ENCODE measurements at regions not wholly inside any gene's neighbourhood (a gene's known extent, or its start where the extent isn't known, plus 50 kb on each side); places are given as distances from the start of the nearest gene placed in this dataset.
A peak's percentile ranks its signal among the peaks of the same experiment; 100 is the strongest.

DNA sequence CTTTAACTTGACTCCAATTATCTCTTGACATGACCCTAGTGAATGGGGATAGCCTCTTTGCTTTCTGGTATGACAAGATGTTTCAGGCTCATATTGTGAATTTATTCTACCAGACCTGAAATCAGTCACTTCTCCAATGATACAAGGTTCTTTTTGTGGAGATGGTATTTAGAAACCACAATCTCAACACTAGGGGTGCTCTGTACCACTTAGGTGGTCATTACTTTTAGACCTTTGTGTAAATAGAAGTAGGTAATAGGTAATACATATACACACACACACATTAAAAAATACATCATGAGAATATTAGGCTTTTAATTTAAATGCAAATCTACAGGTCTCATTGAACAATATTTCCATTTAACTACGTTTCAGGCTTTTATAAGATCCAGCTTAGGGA is 199.0 kb upstream of the RHOBTB1 start:
- DNase-seq: no peak

DNA sequence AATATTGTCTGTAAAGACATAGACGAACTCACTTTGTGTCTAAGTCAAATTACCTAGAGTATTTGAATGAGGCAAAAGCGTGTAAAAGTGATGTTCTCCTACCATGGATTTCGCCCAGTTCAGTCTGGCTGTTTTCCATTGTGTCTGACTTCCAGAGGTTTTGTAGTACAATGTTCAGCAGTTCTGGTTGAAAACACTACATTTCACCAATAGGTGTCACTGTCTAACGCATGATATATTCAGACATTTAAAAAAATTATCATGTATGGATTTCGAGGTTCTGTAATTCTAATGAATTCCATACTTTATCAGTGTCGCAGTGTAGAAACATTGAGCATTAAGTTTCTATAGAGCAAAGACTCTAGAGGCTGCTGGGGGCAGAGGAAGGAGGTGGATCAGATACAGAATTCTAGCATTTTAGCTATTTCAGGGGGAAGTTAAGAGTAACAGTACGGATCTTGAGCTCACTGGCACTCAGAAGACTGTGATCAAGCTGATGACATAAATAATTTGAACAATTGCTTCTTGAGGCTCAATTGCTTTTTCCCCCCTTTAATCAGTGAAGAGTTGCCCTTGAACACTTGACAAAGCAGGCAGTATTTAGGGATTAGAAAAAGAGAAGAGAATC is 196.9 kb upstream of the RHOBTB1 start:
- DNase-seq: peak; percentile 79 to 93 (median 88)

DNA sequence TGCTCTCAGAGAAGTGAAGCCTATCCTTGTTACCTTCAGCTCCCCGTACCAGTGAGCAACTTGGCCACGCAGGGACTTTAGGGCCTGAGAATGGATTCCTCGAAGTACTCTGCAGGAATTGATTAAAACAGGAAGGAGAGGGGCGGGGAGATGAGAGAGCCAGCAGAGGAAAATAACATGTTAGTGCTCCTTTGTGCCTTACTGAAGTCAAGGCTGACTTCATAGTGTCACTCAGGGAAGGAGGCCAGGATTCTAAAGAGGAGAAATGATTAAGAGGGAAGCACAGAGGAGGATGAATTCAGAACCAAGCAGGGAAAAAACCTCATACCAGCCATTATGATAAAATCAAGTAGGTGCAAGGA is 195.6 kb upstream of the RHOBTB1 start:
- no peak for DNase-seq

DNA sequence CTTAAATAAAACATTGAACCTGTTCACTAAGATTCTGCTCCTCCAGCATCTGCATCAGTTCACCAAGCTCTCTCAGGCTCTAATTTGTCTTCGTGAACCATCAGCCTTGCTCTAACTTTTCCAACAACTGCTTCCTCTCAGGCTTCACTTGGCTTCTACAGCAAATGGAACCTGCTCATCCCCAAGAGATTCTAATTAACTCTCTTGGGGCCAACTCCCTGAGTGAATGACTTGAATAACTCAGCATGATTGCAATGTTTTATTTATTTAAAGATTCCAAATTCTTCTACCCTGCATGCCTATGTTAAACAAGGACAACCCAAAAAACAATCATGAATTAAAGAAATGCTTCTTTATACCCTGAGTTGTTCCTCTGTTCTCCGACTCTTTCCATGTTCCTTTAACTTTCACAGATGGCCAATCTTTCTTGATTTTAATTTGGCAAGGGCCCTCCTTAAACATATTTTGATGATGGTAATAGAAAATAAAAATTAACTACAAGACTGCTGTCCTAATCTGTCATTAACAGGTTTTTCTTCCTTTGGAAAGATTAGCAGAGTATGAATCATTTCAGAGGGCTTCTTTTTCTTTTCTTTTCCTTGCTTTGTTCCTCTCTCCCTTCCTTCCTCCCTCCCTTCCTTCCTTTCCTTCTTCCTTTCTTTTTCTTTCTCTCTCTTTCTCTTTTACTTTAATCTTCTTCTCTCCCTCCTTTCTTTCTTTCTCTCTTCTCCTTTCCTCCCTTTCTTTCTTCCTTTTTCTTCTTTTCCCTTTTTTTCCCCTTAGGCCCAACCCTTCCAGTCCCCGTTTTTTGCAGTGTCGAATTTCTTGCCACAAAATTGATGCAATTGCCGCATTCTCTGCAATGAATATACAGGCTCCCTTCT is 195.0 kb upstream of the RHOBTB1 start:
- DNase-seq: no peak

DNA sequence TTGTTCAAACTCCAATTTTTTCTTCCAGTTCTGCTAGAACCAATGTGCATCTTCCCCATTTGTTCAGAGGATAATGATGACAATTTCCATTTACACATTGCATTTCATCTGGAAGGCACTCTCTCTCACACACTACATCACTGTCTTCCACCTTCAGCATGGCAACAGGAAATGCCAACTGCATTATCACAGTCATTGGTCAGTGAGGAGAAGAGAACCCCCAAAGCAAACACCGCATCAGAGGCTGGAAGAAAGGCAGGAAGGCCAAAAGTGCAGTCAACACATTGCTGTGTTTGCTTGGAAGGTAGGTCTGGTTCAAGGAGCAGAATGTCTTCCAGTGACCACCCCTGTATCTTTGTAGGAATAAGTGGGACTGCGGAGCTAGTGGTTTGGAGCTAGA is 192.2 kb upstream of the RHOBTB1 start:
- no peak for DNase-seq

DNA sequence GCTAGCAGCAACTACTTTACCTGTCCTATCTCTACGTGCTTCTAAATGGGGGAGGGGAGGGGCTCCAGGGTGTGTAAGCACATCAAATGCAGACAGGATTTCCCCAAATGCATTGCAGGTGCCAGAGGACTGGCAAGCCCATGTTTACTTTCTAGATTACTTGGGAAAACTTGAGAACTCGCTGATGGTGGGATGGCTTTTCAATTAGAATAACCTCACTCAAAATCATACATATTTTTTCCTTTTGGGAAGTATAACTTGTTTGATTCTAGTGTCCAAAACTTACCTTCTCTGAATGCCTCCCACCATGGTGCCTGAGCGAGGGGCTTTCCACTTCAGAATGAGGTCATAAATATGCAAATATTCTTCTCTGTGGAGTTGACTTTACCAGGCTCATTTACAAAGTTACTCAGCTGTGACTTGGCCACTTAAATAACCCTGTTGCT is 191.3 kb upstream of the RHOBTB1 start:
- no peak for DNase-seq

DNA sequence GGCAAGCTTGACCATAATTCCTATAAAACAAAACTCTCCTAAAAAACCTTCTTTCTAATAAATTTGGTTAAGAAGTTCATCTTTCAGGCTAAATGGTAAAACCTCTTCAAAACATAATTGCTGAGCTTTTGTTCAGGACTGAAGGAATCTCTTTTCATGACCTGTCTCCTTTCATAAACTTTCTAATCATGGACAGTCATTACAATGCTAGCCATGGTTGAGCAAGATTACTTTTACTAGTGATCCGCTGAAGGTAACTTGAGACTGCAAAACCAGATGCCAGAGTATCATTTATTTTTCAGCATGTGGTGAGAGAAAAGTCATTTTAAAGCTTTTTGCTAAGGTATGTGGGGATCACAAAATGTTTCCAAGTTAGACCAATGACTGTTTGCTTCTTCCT is 186.4 kb upstream of the RHOBTB1 start:
- no peak for DNase-seq

DNA sequence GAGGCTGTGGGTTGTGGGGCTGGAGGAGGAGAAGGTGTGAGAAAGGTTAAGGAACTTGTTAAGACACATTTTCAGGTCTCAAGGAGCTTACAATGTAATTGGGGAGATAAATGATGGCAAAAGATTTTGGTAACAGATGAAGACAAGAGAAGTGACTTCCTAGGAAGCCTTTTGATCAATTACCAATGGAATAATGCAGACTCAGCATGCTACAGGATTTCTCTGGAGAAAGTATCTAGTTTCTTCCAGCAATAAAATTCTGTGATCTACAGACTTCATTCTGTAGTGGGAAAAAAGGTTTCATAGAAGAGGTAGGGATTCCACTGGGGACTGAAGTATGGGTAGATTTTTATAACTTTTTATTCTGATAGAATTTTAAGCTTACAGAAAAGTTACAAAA is 184.2 kb upstream of the RHOBTB1 start:
- no peak for DNase-seq

DNA sequence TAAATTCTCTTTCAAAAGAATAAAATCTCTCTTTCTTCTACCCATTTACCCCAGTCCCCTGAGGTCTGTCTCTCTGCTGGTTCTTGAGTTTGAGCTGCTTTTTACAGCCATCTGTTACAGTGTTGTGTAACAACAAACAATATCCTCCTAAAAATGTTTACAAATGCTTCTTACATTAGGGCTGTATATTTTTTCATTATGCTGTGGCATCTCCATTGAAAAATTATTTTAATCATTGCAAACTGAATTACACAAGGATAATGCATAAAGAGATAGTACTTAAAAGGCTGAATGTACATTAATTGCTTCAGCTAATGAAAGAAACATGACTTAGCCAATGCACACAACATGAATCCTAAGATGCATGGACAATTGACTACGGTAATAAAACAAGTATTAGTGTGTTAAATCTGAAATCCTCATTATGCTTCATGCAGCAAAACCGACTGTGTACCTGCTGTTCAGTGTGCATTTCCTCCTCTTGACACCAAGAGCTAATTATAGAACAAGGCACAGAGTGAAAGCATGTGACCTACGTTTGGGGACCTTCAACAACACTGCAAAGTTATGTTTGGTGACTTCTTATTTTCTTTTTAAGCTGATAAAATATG is 181.7 kb upstream of the RHOBTB1 start:
- DNase-seq: no peak

DNA sequence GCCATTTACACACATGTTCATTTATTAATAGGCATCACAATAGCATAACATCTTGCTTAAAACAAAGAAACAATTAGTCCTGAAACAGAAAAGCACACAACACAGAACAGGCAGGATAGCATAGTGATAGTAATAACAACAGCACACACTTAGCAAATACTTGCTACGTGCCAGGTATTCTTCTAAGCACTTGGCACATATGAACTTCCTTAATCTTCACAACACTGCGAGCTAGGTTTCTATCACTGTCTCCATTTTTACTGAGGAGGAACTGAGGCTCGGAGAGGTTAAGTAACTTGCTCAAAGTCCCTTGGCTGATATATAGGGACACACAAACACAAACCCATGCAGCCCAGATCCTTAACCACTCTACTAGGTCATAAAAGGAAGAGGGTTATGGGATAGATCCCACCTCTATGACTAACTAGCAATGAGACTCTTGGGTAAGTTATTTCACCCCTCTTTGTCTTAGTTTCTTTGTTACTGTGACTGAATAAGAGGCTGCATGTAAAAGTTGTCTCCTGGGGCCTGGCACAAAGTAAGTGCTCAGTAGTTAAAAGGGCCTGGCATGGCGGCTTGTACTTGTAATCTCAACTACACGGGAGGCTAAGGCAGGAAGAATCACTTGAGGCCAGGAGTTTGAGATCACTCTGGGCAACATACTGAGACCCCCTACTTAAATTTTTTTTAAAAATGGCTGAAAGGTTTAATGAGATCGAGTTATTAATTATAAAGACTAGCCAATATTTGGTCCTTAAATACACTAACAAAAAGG is 181.0 kb upstream of the RHOBTB1 start:
- no peak for DNase-seq

DNA sequence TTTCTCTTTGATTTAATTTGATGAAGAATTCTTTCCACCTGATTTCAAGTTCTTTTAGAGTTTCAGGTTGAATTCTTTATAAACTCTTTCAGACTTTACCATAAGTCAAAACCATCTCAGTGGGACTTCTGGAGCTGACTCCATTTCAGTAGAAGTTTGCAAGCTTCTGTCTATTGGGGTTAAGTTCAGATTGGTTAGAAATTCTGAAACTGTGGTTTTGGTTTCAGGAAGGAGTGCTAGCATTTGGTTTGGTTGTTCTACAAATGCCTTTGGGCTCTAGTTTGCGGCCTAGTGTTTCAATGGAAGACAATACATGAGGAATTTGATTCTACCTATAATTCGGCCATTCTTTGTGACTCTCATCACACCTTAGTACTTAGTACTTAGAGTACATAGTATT is 176.8 kb upstream of the RHOBTB1 start:
- no peak for DNase-seq

DNA sequence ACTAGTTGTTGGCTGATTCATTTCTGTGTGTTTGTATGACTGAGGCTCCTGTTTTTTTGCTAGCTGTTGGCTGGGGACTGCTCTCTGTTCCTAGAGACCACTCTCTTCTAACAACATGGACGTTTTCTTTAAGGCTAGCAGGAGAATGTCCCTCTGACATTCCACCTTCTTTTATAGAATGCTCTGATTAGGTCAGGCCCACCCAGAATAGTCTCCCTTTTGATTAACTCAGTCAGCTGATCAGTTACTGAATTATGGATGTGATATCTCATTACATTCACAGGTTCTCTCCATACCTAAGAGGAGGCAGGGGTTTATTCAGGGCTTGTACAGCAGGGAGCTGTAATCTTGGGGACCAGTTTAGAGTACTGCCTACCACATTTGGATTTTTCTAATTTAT is 175.6 kb upstream of the RHOBTB1 start:
- no peak for DNase-seq

DNA sequence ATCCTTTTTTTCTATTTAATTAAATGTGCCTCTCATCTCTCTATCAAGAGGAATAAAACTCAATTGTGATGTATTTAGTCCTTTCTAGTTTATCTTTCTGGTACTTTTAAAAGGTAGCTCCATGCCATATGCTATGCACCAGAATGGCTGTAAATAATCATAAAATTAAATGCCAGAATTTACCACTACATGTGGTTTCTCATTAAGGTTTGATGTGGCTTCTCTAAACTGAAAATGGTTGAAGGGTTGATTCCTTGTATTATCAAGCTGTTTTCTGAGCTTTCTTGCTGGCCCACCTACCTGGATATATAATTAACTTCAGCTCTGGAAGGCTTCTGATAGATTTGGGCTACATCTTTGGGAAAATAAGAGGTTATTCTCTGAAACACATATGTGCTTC is 171.9 kb upstream of the RHOBTB1 start:
- DNase-seq: no peak

DNA sequence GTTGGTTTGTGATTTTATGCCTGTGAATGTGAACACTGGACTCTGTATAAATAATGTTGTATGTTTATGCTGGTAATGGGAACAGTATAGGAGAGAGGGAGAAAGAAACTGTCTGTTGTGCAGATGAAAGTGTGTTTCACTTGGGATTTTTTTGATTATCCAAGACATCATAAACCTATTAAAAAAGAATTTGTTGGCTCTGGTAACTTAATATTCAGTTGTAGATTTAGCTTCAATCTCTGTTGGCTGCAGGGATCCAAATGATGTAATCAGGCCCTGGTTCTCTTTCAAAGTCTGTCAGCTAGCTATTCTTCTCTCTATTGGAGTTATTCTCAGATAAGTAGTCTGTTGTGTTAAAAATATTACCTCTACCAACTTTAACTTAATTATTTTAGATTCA is 168.8 kb upstream of the RHOBTB1 start:
- DNase-seq: peak in 2 of 3 donors; percentile 51 to 72

DNA sequence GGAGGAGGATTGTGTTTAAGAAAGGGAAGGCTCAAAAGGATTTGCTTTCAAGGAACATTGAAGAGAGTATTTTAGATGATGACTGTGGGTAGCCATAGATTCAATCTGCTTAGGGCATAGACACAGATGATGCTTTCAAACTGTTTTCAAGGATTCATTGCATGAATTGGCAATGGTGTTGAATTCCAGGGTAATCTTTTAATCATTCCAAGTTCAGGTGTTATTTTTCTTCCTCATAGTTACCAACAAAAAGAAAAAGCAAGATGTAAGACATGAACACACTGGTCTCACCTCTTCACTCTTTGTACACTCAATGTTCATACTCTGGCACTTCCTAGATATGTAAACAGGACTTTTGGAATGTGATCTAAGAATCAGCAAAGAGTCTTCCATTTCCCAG is 167.0 kb upstream of the RHOBTB1 start:
- no peak for DNase-seq

DNA sequence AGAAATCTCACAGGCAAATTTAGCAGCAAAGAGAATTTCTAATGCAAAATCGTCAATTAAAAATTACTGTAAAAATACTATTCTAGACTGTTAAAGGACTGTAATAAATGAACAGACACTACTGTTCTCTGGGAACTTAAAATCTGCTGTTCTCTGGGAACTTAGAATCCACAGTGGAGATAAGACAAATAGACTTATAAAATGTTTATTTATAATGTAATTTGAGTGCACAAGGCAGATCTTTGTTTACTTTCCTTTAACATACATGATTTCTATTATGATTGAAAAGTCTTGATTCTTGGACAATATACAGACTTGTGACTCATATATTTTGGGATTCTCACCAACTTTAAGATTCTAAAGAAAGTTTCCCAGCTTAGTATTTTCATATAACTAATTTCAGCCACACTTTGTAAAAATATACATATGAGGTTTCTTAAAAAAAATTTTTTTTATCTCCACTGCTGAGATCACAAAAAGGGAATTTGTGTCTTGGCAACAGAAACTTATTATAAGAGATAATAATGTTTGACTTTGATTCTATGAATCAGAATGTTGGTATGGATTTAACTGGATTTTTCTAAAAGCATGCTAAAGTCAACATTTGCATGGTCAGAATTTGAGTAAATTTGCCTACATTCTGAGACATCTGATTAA is 166.3 kb upstream of the RHOBTB1 start:
- peak in 1 of 3 donors; percentile 41 for DNase-seq

DNA sequence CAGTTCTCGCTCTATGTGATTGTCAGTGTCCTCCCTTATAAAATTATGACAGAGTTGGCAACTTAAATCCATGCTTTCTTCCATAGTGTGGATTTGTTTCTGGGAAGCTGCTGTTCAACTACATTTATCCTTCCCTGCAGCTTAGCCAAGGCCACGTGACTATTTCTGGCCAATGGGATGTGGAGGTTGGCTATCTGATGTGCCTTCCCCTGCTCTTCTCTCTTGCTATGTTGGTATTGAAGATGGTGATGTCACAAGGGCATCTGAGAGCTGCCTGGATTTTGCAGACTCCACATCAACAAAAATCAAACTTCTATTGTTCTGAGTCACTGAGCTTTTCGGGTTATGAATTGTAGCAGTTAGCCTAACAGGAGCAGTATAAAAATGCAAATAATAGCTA is 164.9 kb upstream of the RHOBTB1 start:
- no peak for DNase-seq

DNA sequence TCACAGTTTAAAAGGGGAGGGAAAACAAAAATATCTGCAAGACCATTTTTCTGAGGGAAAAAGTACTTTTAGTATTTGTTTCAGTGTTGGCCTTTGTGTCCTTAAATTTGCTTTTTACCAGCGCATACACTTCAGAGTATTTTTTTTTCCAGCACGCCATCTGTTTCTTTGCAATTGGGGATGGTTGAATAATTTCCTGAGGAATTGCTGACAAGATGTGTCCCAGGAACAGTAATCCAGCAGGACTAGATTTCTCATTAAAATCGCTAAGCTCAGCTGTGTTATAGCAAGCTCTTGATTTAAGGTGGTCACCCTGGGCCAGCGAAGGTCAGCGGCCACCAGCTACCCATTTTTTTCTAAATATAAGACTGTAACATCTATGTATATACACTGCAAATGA is 156.9 kb upstream of the RHOBTB1 start:
- peak in 2 of 3 donors; percentile 37 to 74 for DNase-seq

DNA sequence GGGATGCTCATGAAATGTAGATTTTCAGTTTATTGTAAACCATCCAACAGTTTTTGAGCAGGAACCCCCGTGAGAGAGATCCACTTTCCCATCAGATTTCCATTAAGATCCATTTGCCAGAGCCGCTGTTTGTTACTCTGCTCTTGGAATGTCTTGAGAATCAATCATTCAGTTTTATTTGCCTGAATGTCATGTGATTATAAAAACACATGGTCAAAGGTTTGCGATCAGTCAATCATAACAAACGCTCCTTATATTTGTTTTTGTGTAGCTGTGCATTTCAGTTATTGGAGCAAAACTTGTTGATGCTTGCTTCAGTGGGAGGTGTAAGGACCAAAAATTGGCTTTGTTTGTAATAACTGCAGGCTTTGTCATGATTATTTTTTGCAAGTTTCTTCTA is 155.8 kb upstream of the RHOBTB1 start:
- DNase-seq: peak in 2 of 3 donors; percentile 47 to 78

DNA sequence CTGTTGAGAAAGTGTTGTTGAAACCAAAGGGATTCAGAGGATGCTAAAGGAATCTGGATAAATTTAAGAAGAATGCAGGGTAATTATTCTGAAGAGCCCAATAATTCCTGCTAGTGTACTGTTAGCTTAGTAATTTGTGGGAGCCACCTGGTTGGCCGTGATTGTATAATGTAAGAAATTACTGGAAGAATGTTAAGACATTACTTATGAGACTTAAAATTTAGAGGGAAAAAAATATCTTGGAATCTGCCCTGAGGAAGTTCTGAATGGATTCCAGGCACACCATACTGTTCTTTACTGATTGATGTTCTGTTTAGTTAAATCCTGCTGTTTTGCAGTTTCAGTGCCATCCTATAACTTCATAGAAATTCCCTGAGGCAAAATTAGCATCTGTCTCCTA is 155.0 kb upstream of the RHOBTB1 start:
- peak in 2 of 3 donors; percentile 45 to 63 for DNase-seq

DNA sequence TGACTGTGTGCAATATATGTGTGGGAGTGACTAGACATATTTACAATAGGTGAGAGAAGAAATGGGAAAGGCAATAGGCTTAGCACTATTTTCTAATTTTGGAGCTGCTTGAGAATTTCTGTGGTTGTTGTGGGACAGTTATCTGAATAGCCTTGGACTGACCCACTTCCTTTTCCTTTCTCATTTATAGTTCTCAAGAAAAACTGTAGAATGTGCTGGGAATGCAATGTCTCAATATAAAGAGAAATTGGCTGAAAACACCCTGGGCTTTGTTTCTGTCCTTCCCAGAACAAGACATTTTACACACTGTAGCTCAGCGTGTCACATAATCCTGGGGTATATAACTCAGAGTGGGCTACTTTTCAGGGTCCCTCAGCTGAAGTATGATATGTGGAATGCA is 153.0 kb upstream of the RHOBTB1 start:
- DNase-seq: no peak

DNA sequence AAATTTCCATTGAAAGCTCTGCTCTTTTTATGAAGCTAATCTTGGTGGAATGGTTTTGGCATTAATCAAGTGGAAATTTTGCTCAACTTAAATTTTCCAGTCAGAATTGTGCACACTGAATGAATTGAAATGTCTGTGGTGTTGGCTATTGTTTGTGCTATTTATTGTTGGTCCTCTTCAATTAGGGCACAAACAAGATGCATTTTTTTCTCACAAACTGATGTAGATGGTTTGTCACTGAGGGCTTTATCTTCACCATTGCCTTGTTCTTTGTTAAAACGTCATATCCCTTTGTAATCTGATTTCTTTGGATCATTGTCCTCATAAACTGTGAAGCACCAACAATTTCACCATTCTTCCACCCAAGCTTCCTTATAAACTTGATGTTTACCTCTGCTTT is 152.1 kb upstream of the RHOBTB1 start:
- DNase-seq: no peak
